Right atrium auricular region (tissue), 2 donors: ENCODE measurements at regions not wholly inside any gene's neighbourhood (a gene's known extent, or its start where the extent isn't known, plus 50 kb on each side); places are given as distances from the start of the nearest gene placed in this dataset.

ENCODE experiments used
- DNase-seq: peaks from one replicate; pipeline ENCODE4 v3.0.0-alpha.2; 2019; ENCODE audit warnings: low spot score
- H3K27ac ChIP-seq, 2 donors: fragments of 200-600 bp; sonication (generic); 1 replicate in 1 of 2; 2 replicates in 1 of 2; pipeline ENCODE4 v1.5.1; 2016 to 2019
- H3K27me3 ChIP-seq, 2 donors: fragments of 200-600 bp; sonication (generic); one replicate each; pipeline versions ENCODE4 v1.5.1 to v1.6.0; 2017 to 2019
- H3K36me3 ChIP-seq: fragments of 200-600 bp; sonication (generic); one replicate; pipeline ENCODE4 v1.5.1; 2016
- H3K4me1 ChIP-seq, 2 donors: fragments of 200-600 bp; sonication (generic); one replicate each; pipeline versions ENCODE4 v1.5.1 to v1.6.0; 2017 to 2019
- H3K4me3 ChIP-seq, 2 donors: fragments of 200-600 bp; sonication (generic); 1 replicate in 1 of 2; 2 replicates in 1 of 2; pipeline ENCODE4 v1.5.1; 2017 to 2019; ENCODE audit warnings: mild to moderate bottlenecking in 1 of 2, moderate library complexity in 1 of 2
- H3K9me3 ChIP-seq, 2 donors: fragments of 200-600 bp; sonication (generic); one replicate each; pipeline ENCODE4 v1.5.1; 2019
- CTCF ChIP-seq, 2 donors: fragments of 200-600 bp; sonication (generic); IDR thresholded peaks; one replicate each; pipeline ENCODE4 v1.5.1; 2019; ENCODE audit warnings: antibody characterized with exemption in 2 of 2

- H3K4me1 ChIP-seq, result no peaks in the 10 kb centered on the region
- H3K27ac ChIP-seq, result no peak overlapping the region
- H3K4me3 ChIP-seq, result no peak overlapping the region
- no peaks in the 10 kb centered on the region for H3K36me3 ChIP-seq
- no peak for TF ChIP-seq CTCF (IDR thresholded peaks at IDR 0.05)
- no peak for DNase-seq
- H3K9me3 ChIP-seq, result no peaks in the 10 kb centered on the region
- no peaks in the 10 kb centered on the region for H3K27me3 ChIP-seq
Measured at GRCh38 chr10:111820471-111820870, 363.1 kb downstream of the GPAM start.

- Histone ChIP-seq H3K9me3 (no peaks in the 10 kb centered on the region), H3K4me3 (no peak overlapping the region), H3K36me3 (no peaks in the 10 kb centered on the region), H3K4me1 (no peaks in the 10 kb centered on the region), H3K27me3 (no peaks in the 10 kb centered on the region), H3K27ac (no peak overlapping the region)
- DNase-seq, result no peak
- TF ChIP-seq CTCF (IDR thresholded peaks at IDR 0.05), result no peak
Measured at GRCh38 chr10:111821871-111822270, 361.7 kb downstream of the GPAM start.

GRCh38 chr10:111822661-111823060 lies 360.9 kb downstream of the GPAM start:
- H3K36me3 ChIP-seq, result no peaks in the 10 kb centered on the region
- no peaks in the 10 kb centered on the region for H3K27me3 ChIP-seq
- H3K9me3 ChIP-seq, result no peaks in the 10 kb centered on the region
- no peak for TF ChIP-seq CTCF (IDR thresholded peaks at IDR 0.05)
- H3K4me3 ChIP-seq, result no peak overlapping the region
- DNase-seq, result no peak
- no peaks in the 10 kb centered on the region for H3K4me1 ChIP-seq
- H3K27ac ChIP-seq, result no peak overlapping the region

- no peaks in the 10 kb centered on the region for H3K9me3 ChIP-seq
- no peak overlapping the region for H3K27ac ChIP-seq
- H3K27me3 ChIP-seq, result no peaks in the 10 kb centered on the region
- no peaks in the 10 kb centered on the region for H3K4me1 ChIP-seq
- no peak for TF ChIP-seq CTCF (IDR thresholded peaks at IDR 0.05)
- no peak overlapping the region for H3K4me3 ChIP-seq
- no peaks in the 10 kb centered on the region for H3K36me3 ChIP-seq
- no peak for DNase-seq
Measured at GRCh38 chr10:111824128-111824527, 359.4 kb downstream of the GPAM start.

GRCh38 chr10:111830359-111830758 lies 353.2 kb downstream of the GPAM start:
- H3K27me3 ChIP-seq, result no peaks in the 10 kb centered on the region
- DNase-seq, result no peak

More at GRCh38 chr10:111830359-111830758, 353.2 kb downstream of the GPAM start:
- Histone ChIP-seq H3K4me3 (no peak overlapping the region), H3K9me3 (no peaks in the 10 kb centered on the region), H3K27ac (no peak overlapping the region), H3K36me3 (no peaks in the 10 kb centered on the region), H3K4me1 (no peaks in the 10 kb centered on the region)
- no peak for TF ChIP-seq CTCF (IDR thresholded peaks at IDR 0.05)
